ENCODE measurements at regions not wholly inside any gene's neighbourhood (a gene's known extent, or its start where the extent isn't known, plus 50 kb on each side); places are given as distances from the start of the nearest gene placed in this dataset.

DNA sequence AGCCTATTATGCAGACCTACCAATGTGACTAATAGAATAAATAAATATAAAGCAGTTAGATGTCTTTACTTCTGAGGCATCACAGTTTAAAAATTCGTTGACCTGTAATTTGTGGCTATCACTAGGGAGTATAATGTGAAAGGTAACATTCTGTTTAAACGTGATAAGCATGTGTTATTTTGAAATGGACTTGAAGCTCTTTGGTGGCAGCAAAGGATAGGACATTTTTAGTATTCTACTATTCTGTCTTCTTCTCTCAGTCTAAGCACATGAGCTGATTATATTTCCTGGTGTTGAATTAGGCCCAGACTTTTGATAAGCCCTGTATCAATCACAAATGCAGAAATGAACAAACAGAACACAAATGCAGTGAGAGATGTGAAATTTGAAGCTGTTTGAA, 974.0 kb upstream of the CDH10 start:
- Histone ChIP-seq H3K36me3 (no peaks in the 10 kb centered on the region), H3K4me1 (no peaks in the 10 kb centered on the region), H3K9me3 (no peaks in the 10 kb centered on the region), H3K27ac (no peak overlapping the region), H3K4me3 (no peak overlapping the region), H3K27me3 (no peaks in the 10 kb centered on the region)
- intact Hi-C loops (cut with DNase I) = no loop called here
- TF ChIP-seq, protein P1, sequence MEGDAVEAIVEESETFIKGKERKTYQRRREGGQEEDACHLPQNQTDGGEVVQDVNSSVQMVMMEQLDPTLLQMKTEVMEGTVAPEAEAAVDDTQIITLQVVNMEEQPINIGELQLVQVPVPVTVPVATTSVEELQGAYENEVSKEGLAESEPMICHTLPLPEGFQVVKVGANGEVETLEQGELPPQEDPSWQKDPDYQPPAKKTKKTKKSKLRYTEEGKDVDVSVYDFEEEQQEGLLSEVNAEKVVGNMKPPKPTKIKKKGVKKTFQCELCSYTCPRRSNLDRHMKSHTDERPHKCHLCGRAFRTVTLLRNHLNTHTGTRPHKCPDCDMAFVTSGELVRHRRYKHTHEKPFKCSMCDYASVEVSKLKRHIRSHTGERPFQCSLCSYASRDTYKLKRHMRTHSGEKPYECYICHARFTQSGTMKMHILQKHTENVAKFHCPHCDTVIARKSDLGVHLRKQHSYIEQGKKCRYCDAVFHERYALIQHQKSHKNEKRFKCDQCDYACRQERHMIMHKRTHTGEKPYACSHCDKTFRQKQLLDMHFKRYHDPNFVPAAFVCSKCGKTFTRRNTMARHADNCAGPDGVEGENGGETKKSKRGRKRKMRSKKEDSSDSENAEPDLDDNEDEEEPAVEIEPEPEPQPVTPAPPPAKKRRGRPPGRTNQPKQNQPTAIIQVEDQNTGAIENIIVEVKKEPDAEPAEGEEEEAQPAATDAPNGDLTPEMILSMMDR (IDR thresholded peaks at IDR 0.05) = no peak
- no peak for DNase-seq (ENCODE audit: low spot score in 2 of 2)

DNA sequence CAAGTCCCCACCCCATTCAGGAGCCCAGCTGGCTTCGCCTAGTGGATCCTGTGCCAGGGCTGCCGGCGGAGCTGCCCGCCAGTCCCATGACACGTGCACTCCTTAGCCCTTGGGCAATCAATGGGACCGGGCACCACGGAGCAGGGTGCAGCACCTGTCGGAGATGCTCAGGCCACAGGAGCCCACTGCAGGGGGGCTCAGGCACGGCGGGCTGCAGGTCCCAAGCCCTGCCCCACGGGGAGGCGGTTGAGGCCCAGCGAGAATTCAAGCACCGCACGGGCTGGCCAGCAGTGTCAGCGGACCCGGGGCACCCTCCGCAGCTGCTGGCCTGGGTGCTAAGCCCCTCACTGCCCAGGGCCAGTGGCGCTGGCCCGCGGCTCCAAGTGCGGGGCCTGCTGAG, 969.7 kb upstream of the CDH10 start:
- no peaks in the 10 kb centered on the region for H3K36me3 ChIP-seq
- no peaks in the 10 kb centered on the region for H3K4me1 ChIP-seq
- no peaks in the 10 kb centered on the region for H3K9me3 ChIP-seq
- no peak overlapping the region for H3K4me3 ChIP-seq
- intact Hi-C loops (cut with DNase I) = no loop called here
- H3K27ac ChIP-seq = no peak overlapping the region
- no peak for DNase-seq (ENCODE audit: low spot score in 2 of 2)
- no peaks in the 10 kb centered on the region for H3K27me3 ChIP-seq
- TF ChIP-seq, protein P1 (IDR thresholded peaks at IDR 0.05) = no peak

DNA sequence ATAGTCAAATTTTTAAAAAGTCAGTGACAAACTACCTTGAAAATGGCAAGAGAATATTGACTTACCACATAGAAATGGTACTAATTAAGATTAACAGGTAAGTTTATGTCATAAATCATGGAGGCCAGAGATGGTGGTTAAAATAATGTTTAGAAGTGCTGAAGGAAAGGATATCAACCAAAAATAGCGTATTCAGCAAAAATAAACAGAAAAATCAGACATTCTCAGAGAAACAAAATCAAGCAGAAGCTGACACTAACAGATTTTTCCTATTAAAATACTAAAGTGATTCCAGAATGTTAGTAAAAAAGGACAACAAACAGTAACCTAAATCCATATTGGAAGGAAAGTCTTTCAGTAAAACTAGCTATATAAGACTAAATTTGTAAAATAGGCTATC, 959.9 kb upstream of the CDH10 start:
- no peak overlapping the region for H3K27ac ChIP-seq
- no peaks in the 10 kb centered on the region for H3K9me3 ChIP-seq
- no peak overlapping the region for H3K4me3 ChIP-seq
- no peaks in the 10 kb centered on the region for H3K27me3 ChIP-seq
- no peaks in the 10 kb centered on the region for H3K36me3 ChIP-seq
- DNase-seq (ENCODE audit: low spot score in 2 of 2) = no peak
- no peaks in the 10 kb centered on the region for H3K4me1 ChIP-seq
- TF ChIP-seq, protein P1 (IDR thresholded peaks at IDR 0.05) = no peak
- intact Hi-C loops (cut with DNase I) = no loop called here

DNA sequence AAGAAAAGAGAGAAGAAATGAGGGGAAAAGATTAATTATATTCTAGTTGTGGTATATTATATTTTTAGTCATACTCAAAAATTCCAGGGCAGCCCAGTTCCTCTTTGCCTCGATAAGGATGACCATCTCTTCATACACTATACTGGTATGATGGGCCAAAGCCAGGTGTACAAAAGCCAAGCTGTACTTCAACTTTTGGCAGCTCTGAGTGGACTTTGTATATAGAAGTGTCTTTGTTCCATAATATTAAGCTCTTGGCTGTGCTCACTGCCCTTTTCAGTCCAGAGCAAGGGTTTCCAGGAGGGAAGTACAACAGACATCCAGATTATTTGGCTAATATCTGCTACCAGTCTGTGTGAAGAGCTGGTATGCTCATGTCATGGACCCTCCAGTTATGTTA, 934.3 kb upstream of the CDH10 start:
- H3K36me3 ChIP-seq = no peaks in the 10 kb centered on the region
- TF ChIP-seq, protein P1 (IDR thresholded peaks at IDR 0.05) = no peak
- H3K9me3 ChIP-seq = no peaks in the 10 kb centered on the region
- H3K27ac ChIP-seq = no peak overlapping the region
- intact Hi-C loops (cut with DNase I) = no loop called here
- H3K4me1 ChIP-seq = no peaks in the 10 kb centered on the region
- no peak for DNase-seq (ENCODE audit: low spot score in 2 of 2)
- no peak overlapping the region for H3K4me3 ChIP-seq
- no peaks in the 10 kb centered on the region for H3K27me3 ChIP-seq

DNA sequence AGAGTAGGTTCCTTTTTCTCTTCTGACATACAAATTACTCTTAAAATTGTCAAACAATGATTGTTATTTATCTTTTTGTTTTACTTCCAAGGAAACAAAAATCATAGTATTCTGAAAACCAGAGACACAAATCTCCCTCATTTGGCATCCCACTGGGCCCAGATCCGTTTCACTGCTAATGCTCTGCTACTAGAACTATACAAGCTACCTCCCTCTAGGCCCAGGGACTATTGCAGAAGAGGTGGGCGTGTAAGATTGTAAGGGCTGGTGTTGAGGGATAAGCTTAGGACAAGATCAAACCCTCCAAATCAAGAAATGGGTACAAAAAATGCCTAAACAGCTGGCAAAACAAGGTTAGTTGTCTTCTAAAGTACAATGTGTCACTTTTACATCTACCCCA, 928.9 kb upstream of the CDH10 start:
- no peaks in the 10 kb centered on the region for H3K4me1 ChIP-seq
- no peaks in the 10 kb centered on the region for H3K9me3 ChIP-seq
- no peak overlapping the region for H3K27ac ChIP-seq
- DNase-seq (ENCODE audit: low spot score in 2 of 2) = no peak
- no peak overlapping the region for H3K4me3 ChIP-seq
- TF ChIP-seq, protein P1 (IDR thresholded peaks at IDR 0.05) = no peak
- intact Hi-C loops (cut with DNase I) = no loop called here
- no peaks in the 10 kb centered on the region for H3K36me3 ChIP-seq
- H3K27me3 ChIP-seq = no peaks in the 10 kb centered on the region

DNA sequence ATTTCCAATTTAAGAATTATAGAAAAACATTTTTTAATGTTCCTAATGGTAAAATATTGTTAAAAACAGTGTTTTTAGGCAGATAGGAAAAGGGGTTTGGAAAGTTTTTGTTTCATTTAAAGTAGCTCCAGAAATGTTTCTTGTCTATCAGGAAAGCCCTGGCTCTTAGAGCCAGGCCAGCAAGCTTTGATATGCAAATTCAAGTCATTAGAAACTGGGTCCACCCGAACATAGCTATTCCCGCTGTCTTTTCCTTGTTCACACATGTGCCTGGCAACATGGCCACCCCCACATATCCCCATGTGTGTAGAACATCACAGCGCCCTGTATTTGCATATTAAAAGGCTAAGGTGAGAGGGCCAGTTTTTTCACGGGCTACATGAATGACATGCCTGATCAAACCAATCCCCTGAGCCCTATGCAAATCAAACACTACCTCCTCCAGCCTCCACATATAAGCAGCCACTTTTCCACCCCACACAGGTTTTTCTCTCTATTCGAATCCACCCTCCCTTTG, 925.3 kb upstream of the CDH10 start:
- no peaks in the 10 kb centered on the region for H3K36me3 ChIP-seq
- H3K9me3 ChIP-seq = no peaks in the 10 kb centered on the region
- TF ChIP-seq, protein P1 (IDR thresholded peaks at IDR 0.05) = no peak
- DNase-seq (ENCODE audit: low spot score in 2 of 2) = no peak
- H3K4me3 ChIP-seq = no peak overlapping the region
- no peaks in the 10 kb centered on the region for H3K27me3 ChIP-seq
- H3K27ac ChIP-seq = no peak overlapping the region
- intact Hi-C loops (cut with DNase I) = no loop called here
- no peaks in the 10 kb centered on the region for H3K4me1 ChIP-seq
